Cardiac muscle cell (in vitro differentiated cells and primary cell): ENCODE measurements at regions not wholly inside any gene's neighbourhood (a gene's known extent, or its start where the extent isn't known, plus 50 kb on each side); places are given as distances from the start of the nearest gene placed in this dataset.

ENCODE experiments used
- DNase-seq, 2 donors: peaks; one replicate each; pipeline versions ENCODE4 v3.0.0 to v3.0.0-alpha.2; 2010 to 2017; ENCODE audit warnings: low read depth in 1 of 2, low spot score in 1 of 2
- H3K27ac ChIP-seq: fragments of 200-600 bp; sonication (generic); 2 replicates; pipeline ENCODE4 v1.5.1; 2016
- H3K27me3 ChIP-seq: fragments of 200-600 bp; sonication (generic); 2 replicates; pipeline ENCODE4 v1.6.0; 2016; ENCODE audit warnings: control low read depth
- H3K36me3 ChIP-seq: fragments of 200-600 bp; sonication (generic); 2 replicates; pipeline ENCODE4 v1.5.1; 2016; ENCODE audit warnings: control low read depth
- H3K4me1 ChIP-seq: fragments of 200-600 bp; sonication (generic); 2 replicates; pipeline ENCODE4 v1.8.1; 2017; ENCODE audit warnings: low read depth, mild to moderate bottlenecking, mixed run types
- H3K4me3 ChIP-seq: fragments of 200-600 bp; sonication (generic); 2 replicates; pipeline ENCODE4 v1.5.1; 2016; ENCODE audit warnings: mild to moderate bottlenecking
- H3K9me3 ChIP-seq: fragments of 200-600 bp; sonication (generic); 2 replicates; pipeline ENCODE4 v1.5.1; 2017; ENCODE audit warnings: low read depth, mild to moderate bottlenecking, control low read depth
- CTCF ChIP-seq: IDR thresholded peaks from 2 replicates; pipeline ENCODE4 v1.5.1; 2012; ENCODE audit warnings: low read depth, mild to moderate bottlenecking, low read length

GRCh38 chr3:86481031-86481430 lies 509.9 kb downstream of the VGLL3 start:
- H3K27ac ChIP-seq: no peak overlapping the region
- H3K9me3 ChIP-seq: no peaks in the 10 kb centered on the region
- DNase-seq: no peak
- no peak overlapping the region for H3K4me3 ChIP-seq
- no peaks in the 10 kb centered on the region for H3K27me3 ChIP-seq
- no peaks in the 10 kb centered on the region for H3K36me3 ChIP-seq
- TF ChIP-seq CTCF: no peak
- H3K4me1 ChIP-seq: no peaks in the 10 kb centered on the region

GRCh38 chr3:86464180-86464579 lies 526.8 kb downstream of the VGLL3 start:
- Histone ChIP-seq H3K4me1 (no peaks in the 10 kb centered on the region), H3K4me3 (no peak overlapping the region), H3K27ac (no peak overlapping the region), H3K9me3 (no peaks in the 10 kb centered on the region), H3K36me3 (no peaks in the 10 kb centered on the region), H3K27me3 (no peaks in the 10 kb centered on the region)
- DNase-seq: no peak
- no peak for TF ChIP-seq CTCF

- TF ChIP-seq CTCF: no peak
Observed at GRCh38 chr3:86451749-86452148, 539.2 kb downstream of the VGLL3 start.

GRCh38 chr3:86438544-86438943 lies 552.4 kb downstream of the VGLL3 start:
- no peaks in the 10 kb centered on the region for H3K36me3 ChIP-seq
- H3K27ac ChIP-seq: no peak overlapping the region
- no peak for TF ChIP-seq CTCF
- DNase-seq: no peak
- no peak overlapping the region for H3K4me3 ChIP-seq
- H3K27me3 ChIP-seq: no peaks in the 10 kb centered on the region
- no peaks in the 10 kb centered on the region for H3K4me1 ChIP-seq
- no peaks in the 10 kb centered on the region for H3K9me3 ChIP-seq

More at GRCh38 chr3:86451749-86452148, 539.2 kb downstream of the VGLL3 start:
- Histone ChIP-seq H3K9me3 (no peaks in the 10 kb centered on the region), H3K4me1 (no peaks in the 10 kb centered on the region), H3K27me3 (no peaks in the 10 kb centered on the region), H3K4me3 (no peak overlapping the region), H3K36me3 (no peaks in the 10 kb centered on the region), H3K27ac (no peak overlapping the region)
- no peak for DNase-seq

GRCh38 chr3:86427343-86427742 lies 563.6 kb downstream of the VGLL3 start:
- Histone ChIP-seq H3K27me3 (no peaks in the 10 kb centered on the region), H3K36me3 (no peaks in the 10 kb centered on the region), H3K27ac (no peak overlapping the region), H3K9me3 (no peaks in the 10 kb centered on the region), H3K4me3 (no peak overlapping the region), H3K4me1 (no peaks in the 10 kb centered on the region)
- DNase-seq: no peak
- no peak for TF ChIP-seq CTCF
